IMR-90 (cell line): ENCODE measurements at regions not wholly inside any gene's neighbourhood (a gene's known extent, or its start where the extent isn't known, plus 50 kb on each side); places are given as distances from the start of the nearest gene placed in this dataset.

Experiments
- ATAC-seq: fragments of 200-7000 bp; cut with Tn5 transposase; 2 replicates; pipeline ENCODE4 v1.9.1; 2020; ENCODE audit warnings: low read depth, mild to moderate bottlenecking, moderate library complexity
- BruUV-seq: library from RNA; stranded (reverse); fragments of 400-500 nt; replicated peaks from 2 replicates; lab custom pipeline; 2021; lab: Mats Ljungman, UMichigan
- CTCF ChIA-PET: fragments of 300-600 bp; formaldehyde crosslinking; extraction: SDS; loops from one replicate; lab custom pipeline; 2021; ENCODE audit warnings: antibody characterized with exemption; lab: Yijun Ruan, JAX
- POLR2A ChIA-PET: fragments of 300-600 bp; sonication (Branson Sonifier 250); formaldehyde crosslinking; loops from one replicate; lab custom pipeline; 2022; ENCODE audit warnings: antibody characterized with exemption; ENCODE audit not compliant: unreplicated experiment; lab: Charles Lee
- DNase-seq: peaks from one replicate; pipeline ENCODE4 v3.0.0; 2013
- H2AFZ ChIP-seq: replicated peaks from 2 replicates; pipeline ENCODE3; 2013; ENCODE audit warnings: low read length, mild to moderate bottlenecking; ENCODE audit not compliant: poor library complexity
- H2AK5ac ChIP-seq: 2 replicates; pipeline ENCODE4 v1.6.1; 2013; ENCODE audit warnings: low read depth, low read length, inconsistent platforms
- H2AK9ac ChIP-seq: replicated peaks from 2 replicates; pipeline ENCODE3; 2013; ENCODE audit warnings: mild to moderate bottlenecking, low read depth, low read length, moderate library complexity; ENCODE audit not compliant: poor library complexity
- H2BK120ac ChIP-seq: 2 replicates; pipeline ENCODE4 v1.6.1; 2013; ENCODE audit warnings: low read depth, low read length, inconsistent platforms
- H2BK15ac ChIP-seq: 3 replicates; pipeline ENCODE4 v1.6.1; 2013; ENCODE audit warnings: low read depth, low read length, inconsistent platforms
- H2BK20ac ChIP-seq: 2 replicates; pipeline ENCODE4 v1.6.1; 2013; ENCODE audit warnings: low read depth, mild to moderate bottlenecking, inconsistent platforms, low read length, moderate library complexity
- H2BK5ac ChIP-seq: 2 replicates; pipeline ENCODE4 v1.6.1; 2013; ENCODE audit warnings: mild to moderate bottlenecking, low read depth, low read length, inconsistent platforms; ENCODE audit not compliant: poor library complexity, severe bottlenecking
- H3K14ac ChIP-seq: replicated peaks from 2 replicates; pipeline ENCODE4 v1.6.1; 2013; ENCODE audit warnings: low read depth, low read length, inconsistent platforms
- H3K18ac ChIP-seq: 2 replicates; pipeline ENCODE4 v1.6.1; 2013; ENCODE audit warnings: low read depth, low read length, control low read depth
- H3K23ac ChIP-seq: 2 replicates; pipeline ENCODE4 v1.6.1; 2013; ENCODE audit warnings: low read depth, low read length, inconsistent platforms
- H3K27ac ChIP-seq: 2 replicates; pipeline ENCODE4 v1.5.1; 2013; ENCODE audit warnings: mild to moderate bottlenecking, control low read depth, low read length; ENCODE audit not compliant: insufficient read depth
- H3K27me3 ChIP-seq: 2 replicates; pipeline ENCODE4 v1.6.1; 2013; ENCODE audit warnings: low read length; ENCODE audit not compliant: control insufficient read depth, insufficient read depth
- H3K36me3 ChIP-seq: 2 replicates; pipeline ENCODE4 v1.6.1; 2013; ENCODE audit warnings: low read length, mixed read lengths; ENCODE audit not compliant: control insufficient read depth, insufficient read depth
- H3K4ac ChIP-seq: 2 replicates; pipeline ENCODE4 v1.6.1; 2013; ENCODE audit warnings: low read depth, low read length, inconsistent platforms
- H3K4me1 ChIP-seq: 2 replicates; pipeline ENCODE4 v1.6.1; 2013; ENCODE audit warnings: low read length, mixed read lengths; ENCODE audit not compliant: control insufficient read depth, insufficient read depth
- H3K4me2 ChIP-seq: 2 replicates; pipeline ENCODE4 v1.6.1; 2013; ENCODE audit warnings: low read depth, mild to moderate bottlenecking, control low read depth, low read length, moderate library complexity
- H3K4me3 ChIP-seq: 2 replicates; pipeline ENCODE4 v1.5.1; 2013; ENCODE audit warnings: low read depth, mild to moderate bottlenecking, control low read depth, low read length, moderate library complexity; ENCODE audit not compliant: insufficient read depth
- H3K56ac ChIP-seq: 2 replicates; pipeline ENCODE4 v1.6.1; 2013; ENCODE audit warnings: low read length, inconsistent platforms; ENCODE audit not compliant: insufficient read depth; ENCODE audit errors: extremely low read depth
- H3K79me1 ChIP-seq, 2 experiments: 2 replicates each; pipeline ENCODE4 v1.6.1; 2013; ENCODE audit warnings: low read length in 2 of 2, inconsistent platforms in 1 of 2, low read depth in 1 of 2
- H3K9ac ChIP-seq: 2 replicates; pipeline ENCODE4 v1.6.1; 2013; ENCODE audit warnings: low read depth, low read length, control low read depth
- H3K9me1 ChIP-seq: 2 replicates; pipeline ENCODE4 v1.6.1; 2013; ENCODE audit warnings: low read length, inconsistent platforms; ENCODE audit not compliant: insufficient read depth
- H3K9me3 ChIP-seq: 2 replicates; pipeline ENCODE4 v1.6.1; 2013; ENCODE audit warnings: low read length; ENCODE audit not compliant: control insufficient read depth, insufficient read depth
- H4K20me1 ChIP-seq: 2 replicates; pipeline ENCODE4 v1.6.1; 2013; ENCODE audit warnings: low read length, inconsistent platforms; ENCODE audit not compliant: insufficient read depth
- H4K5ac ChIP-seq: 2 replicates; pipeline ENCODE4 v1.6.1; 2013; ENCODE audit warnings: mild to moderate bottlenecking, low read depth, low read length, control low read depth
- H4K8ac ChIP-seq, 2 experiments: 2 replicates each; pipeline ENCODE4 v1.6.1; 2013; ENCODE audit warnings: low read depth in 2 of 2, low read length in 2 of 2, control low read depth in 1 of 2, inconsistent platforms in 1 of 2
- H4K91ac ChIP-seq: 2 replicates; pipeline ENCODE4 v1.6.1; 2013; ENCODE audit warnings: low read depth, low read length, inconsistent platforms; ENCODE audit not compliant: insufficient read depth
- CEBPB ChIP-seq: IDR thresholded peaks from 2 replicates; pipeline ENCODE4 v1.6.1; 2012; ENCODE audit warnings: low read depth, low read length, improper control_type of control experiment
- CHD1 ChIP-seq: IDR thresholded peaks from 2 replicates; pipeline ENCODE4 v1.6.1; 2012; ENCODE audit warnings: low read depth, low read length, improper control_type of control experiment
- FOS ChIP-seq: fragments of 150-350 bp; IDR thresholded peaks from 2 replicates; pipeline ENCODE4 v1.6.1; 2016; ENCODE audit warnings: low read depth, low read length
- RCOR1 ChIP-seq: IDR thresholded peaks from 2 replicates; pipeline ENCODE4 v1.6.1; 2012; ENCODE audit warnings: mild to moderate bottlenecking, low read length, improper control_type of control experiment; ENCODE audit not compliant: insufficient replicate concordance
- SMC3 ChIP-seq: fragments of 150-350 bp; IDR thresholded peaks from 2 replicates; pipeline ENCODE4 v1.6.1; 2016; ENCODE audit warnings: low read depth, mild to moderate bottlenecking, antibody characterized with exemption, low read length, moderate library complexity
- WGBS, 2 experiments: methylation state at CpG; one replicate each; pipeline versions ENCODE4 v1.1.5 to v1.1.7; 2013; ENCODE audit warnings: missing lambda C conversion rate in 2 of 2; ENCODE audit not compliant: insufficient read length in 1 of 2; ENCODE audit errors: extremely low coverage in 2 of 2; 5-methylcytosine and 5-hydroxymethylcytosine counted together
- dilution Hi-C: fragments of 300-500 bp; cut with HindIII; formaldehyde crosslinking; loops from one replicate; pipeline ENCODE4 v1.14.3; 2018; ENCODE audit warnings: low sequenced_read_pairs; ENCODE audit not compliant: unreplicated experiment
- in situ Hi-C: fragments of 300-500 bp; cut with MboI; formaldehyde crosslinking; loops from 3 replicates; pipeline ENCODE4 v1.14.3; 2019; ENCODE audit warnings: low sequenced_read_pairs, inconsistent platforms, mixed read lengths
- intact Hi-C: fragments of 100-400 bp; cut with micrococcal nuclease; formaldehyde crosslinking; loops from 2 replicates; pipeline ENCODE4 v1.10.0; 2022

GRCh38 chrX:79630033-79631009 is 263.2 kb upstream of the ITM2A start:
- no peak overlapping the region for H3K27ac ChIP-seq
- H3K4me1 ChIP-seq: no peaks in the 10 kb centered on the region
- no peak overlapping the region for H2BK120ac ChIP-seq
- no TSS peak for BruUV-seq
- no peak overlapping the region for H3K56ac ChIP-seq
- H3K4me2 ChIP-seq: no peak overlapping the region
- CTCF ChIA-PET: no interaction called here
- no peaks in the 10 kb centered on the region; the same call in 1 of the 2 replicates for H3K9me3 ChIP-seq
- H3K14ac ChIP-seq: no peak overlapping the region
- H4K5ac ChIP-seq: no peak overlapping the region
- H2AFZ ChIP-seq: no peak overlapping the region
- in situ Hi-C loops (no loop called here), dilution Hi-C loops (no loop called here), intact Hi-C loops (no loop called here)
- no CpG with 5 or more reads among the region's 5 CpGs for whole genome bisulfite sequencing, 2 experiments
- H4K20me1 ChIP-seq: no peaks in the 10 kb centered on the region
- POLR2A ChIA-PET: no interaction called here
- H3K36me3 ChIP-seq: no peaks in the 10 kb centered on the region
- no peaks in the 10 kb centered on the region for H3K27me3 ChIP-seq
- no peak overlapping the region for H2AK9ac ChIP-seq
- no peak overlapping the region for H3K4me3 ChIP-seq
- no peak overlapping the region for H3K9ac ChIP-seq
- TF ChIP-seq RCOR1 (no peak), CHD1 (no peak), FOS (no peak), CEBPB (no peak), SMC3 (no peak)
- no peak overlapping the region for H2AK5ac ChIP-seq
- no peak overlapping the region for H4K91ac ChIP-seq
- no peak for ATAC-seq
- H3K23ac ChIP-seq: no peak overlapping the region
- H2BK15ac ChIP-seq: no peak overlapping the region
- H3K9me1 ChIP-seq: no peaks in the 10 kb centered on the region
- DNase-seq: no peak
- H2BK20ac ChIP-seq: no peak overlapping the region
- H4K8ac ChIP-seq: no peak overlapping the region
- no peaks in the 10 kb centered on the region for H3K79me1 ChIP-seq
- no peak overlapping the region for H3K4ac ChIP-seq
- no peak overlapping the region for H3K18ac ChIP-seq
- no peak overlapping the region for H2BK5ac ChIP-seq
